ENCODE measurements at regions not wholly inside any gene's neighbourhood (a gene's known extent, or its start where the extent isn't known, plus 50 kb on each side); places are given as distances from the start of the nearest gene placed in this dataset.

- H3K4me3 ChIP-seq (ENCODE audit: low read depth in 1 of 5, low read length in 5 of 5): no peak overlapping the region
- no peak overlapping the region for H3K27ac ChIP-seq (ENCODE audit: low read depth, low read length)
- no peaks in the 10 kb centered on the region for H3K4me1 ChIP-seq (ENCODE audit: control insufficient read depth in 5 of 5, insufficient read depth in 5 of 5, low read length in 5 of 5)
- no peaks in the 10 kb centered on the region for H3K36me3 ChIP-seq (ENCODE audit: control insufficient read depth in 5 of 5, insufficient read depth in 5 of 5, low read length in 5 of 5)
- no peaks in the 10 kb centered on the region for H3K9me3 ChIP-seq (ENCODE audit: control insufficient read depth in 5 of 5, low read length in 5 of 5)
- H3K9ac ChIP-seq (ENCODE audit: low read length in 5 of 5): no peak overlapping the region
- H3K27me3 ChIP-seq (ENCODE audit: control insufficient read depth in 5 of 5, insufficient read depth in 4 of 5, low read length in 5 of 5): no peaks in the 10 kb centered on the region
These were observed 239.1 kb downstream of the HDGFL1 start for GRCh38 chr6:22808466-22808865.

GRCh38 chr6:22809370-22809769, 240.0 kb downstream of the HDGFL1 start:
- Histone ChIP-seq H3K4me1 (ENCODE audit: control insufficient read depth in 5 of 5, insufficient read depth in 5 of 5, low read length in 5 of 5) (no peaks in the 10 kb centered on the region), H3K27me3 (ENCODE audit: control insufficient read depth in 5 of 5, insufficient read depth in 4 of 5, low read length in 5 of 5) (no peaks in the 10 kb centered on the region), H3K36me3 (ENCODE audit: control insufficient read depth in 5 of 5, insufficient read depth in 5 of 5, low read length in 5 of 5) (no peaks in the 10 kb centered on the region), H3K9ac (ENCODE audit: low read length in 5 of 5) (no peak overlapping the region), H3K4me3 (ENCODE audit: low read depth in 1 of 5, low read length in 5 of 5) (no peak overlapping the region), H3K9me3 (ENCODE audit: control insufficient read depth in 5 of 5, low read length in 5 of 5) (no peaks in the 10 kb centered on the region), H3K27ac (ENCODE audit: low read depth, low read length) (no peak overlapping the region)

- no peak overlapping the region for H3K4me3 ChIP-seq (ENCODE audit: low read depth in 1 of 5, low read length in 5 of 5)
- H3K9ac ChIP-seq (ENCODE audit: low read length in 5 of 5): no peak overlapping the region
- no peaks in the 10 kb centered on the region for H3K27me3 ChIP-seq (ENCODE audit: control insufficient read depth in 5 of 5, insufficient read depth in 4 of 5, low read length in 5 of 5)
- H3K36me3 ChIP-seq (ENCODE audit: control insufficient read depth in 5 of 5, insufficient read depth in 5 of 5, low read length in 5 of 5): no peaks in the 10 kb centered on the region
- H3K9me3 ChIP-seq (ENCODE audit: control insufficient read depth in 5 of 5, low read length in 5 of 5): peaks cover 0 to 5% (median 0%) of the 10 kb centered on the region in 5 donors
- no peak overlapping the region for H3K27ac ChIP-seq (ENCODE audit: low read depth, low read length)
- no peaks in the 10 kb centered on the region for H3K4me1 ChIP-seq (ENCODE audit: control insufficient read depth in 5 of 5, insufficient read depth in 5 of 5, low read length in 5 of 5)
These were observed 249.8 kb downstream of the HDGFL1 start for GRCh38 chr6:22819209-22819608.

GRCh38 chr6:22821664-22822320, 252.4 kb downstream of the HDGFL1 start:
- H3K27me3 ChIP-seq (ENCODE audit: control insufficient read depth in 5 of 5, insufficient read depth in 4 of 5, low read length in 5 of 5): no peaks in the 10 kb centered on the region
- H3K36me3 ChIP-seq (ENCODE audit: control insufficient read depth in 5 of 5, insufficient read depth in 5 of 5, low read length in 5 of 5): no peaks in the 10 kb centered on the region
- H3K9me3 ChIP-seq (ENCODE audit: control insufficient read depth in 5 of 5, low read length in 5 of 5): no peaks in the 10 kb centered on the region
- no peak overlapping the region for H3K4me3 ChIP-seq (ENCODE audit: low read depth in 1 of 5, low read length in 5 of 5)
- no peaks in the 10 kb centered on the region for H3K4me1 ChIP-seq (ENCODE audit: control insufficient read depth in 5 of 5, insufficient read depth in 5 of 5, low read length in 5 of 5)
- H3K9ac ChIP-seq (ENCODE audit: low read length in 5 of 5): no peak overlapping the region
- no peak overlapping the region for H3K27ac ChIP-seq (ENCODE audit: low read depth, low read length)

GRCh38 chr6:22825210-22825609, 255.8 kb downstream of the HDGFL1 start:
- H3K4me1 ChIP-seq (ENCODE audit: control insufficient read depth in 5 of 5, insufficient read depth in 5 of 5, low read length in 5 of 5): peaks cover 0 to 12% (median 11%) of the 10 kb centered on the region in 5 donors
- H3K27ac ChIP-seq (ENCODE audit: low read depth, low read length): no peak overlapping the region
- no peak overlapping the region for H3K9ac ChIP-seq (ENCODE audit: low read length in 5 of 5)
- H3K36me3 ChIP-seq (ENCODE audit: control insufficient read depth in 5 of 5, insufficient read depth in 5 of 5, low read length in 5 of 5): no peaks in the 10 kb centered on the region
- H3K9me3 ChIP-seq (ENCODE audit: control insufficient read depth in 5 of 5, low read length in 5 of 5): no peaks in the 10 kb centered on the region
- no peaks in the 10 kb centered on the region for H3K27me3 ChIP-seq (ENCODE audit: control insufficient read depth in 5 of 5, insufficient read depth in 4 of 5, low read length in 5 of 5)
- no peak overlapping the region for H3K4me3 ChIP-seq (ENCODE audit: low read depth in 1 of 5, low read length in 5 of 5)

- Histone ChIP-seq H3K36me3 (ENCODE audit: control insufficient read depth in 5 of 5, insufficient read depth in 5 of 5, low read length in 5 of 5) (no peaks in the 10 kb centered on the region), H3K9ac (ENCODE audit: low read length in 5 of 5) (no peak overlapping the region), H3K9me3 (ENCODE audit: control insufficient read depth in 5 of 5, low read length in 5 of 5) (no peaks in the 10 kb centered on the region), H3K27ac (ENCODE audit: low read depth, low read length) (peak overlapping the region; percentile 22), H3K27me3 (ENCODE audit: control insufficient read depth in 5 of 5, insufficient read depth in 4 of 5, low read length in 5 of 5) (no peaks in the 10 kb centered on the region), H3K4me3 (ENCODE audit: low read depth in 1 of 5, low read length in 5 of 5) (no peak overlapping the region), H3K4me1 (ENCODE audit: control insufficient read depth in 5 of 5, insufficient read depth in 5 of 5, low read length in 5 of 5) (peaks cover 0 to 12% (median 11%) of the 10 kb centered on the region in 5 donors)
These were observed 257.6 kb downstream of the HDGFL1 start for GRCh38 chr6:22826961-22827360.

GRCh38 chr6:22827760-22828159, 258.4 kb downstream of the HDGFL1 start:
- H3K27ac ChIP-seq (ENCODE audit: low read depth, low read length): peak overlapping the region; percentile 22
- no peaks in the 10 kb centered on the region for H3K9me3 ChIP-seq (ENCODE audit: control insufficient read depth in 5 of 5, low read length in 5 of 5)
- peaks cover 0 to 12% (median 11%) of the 10 kb centered on the region in 5 donors for H3K4me1 ChIP-seq (ENCODE audit: control insufficient read depth in 5 of 5, insufficient read depth in 5 of 5, low read length in 5 of 5)
- H3K4me3 ChIP-seq (ENCODE audit: low read depth in 1 of 5, low read length in 5 of 5): no peak overlapping the region
- H3K9ac ChIP-seq (ENCODE audit: low read length in 5 of 5): no peak overlapping the region
- no peaks in the 10 kb centered on the region for H3K27me3 ChIP-seq (ENCODE audit: control insufficient read depth in 5 of 5, insufficient read depth in 4 of 5, low read length in 5 of 5)
- no peaks in the 10 kb centered on the region for H3K36me3 ChIP-seq (ENCODE audit: control insufficient read depth in 5 of 5, insufficient read depth in 5 of 5, low read length in 5 of 5)

GRCh38 chr6:22828179-22829062, 259.1 kb downstream of the HDGFL1 start:
- H3K4me3 ChIP-seq (ENCODE audit: low read depth in 1 of 5, low read length in 5 of 5): peak overlapping the region in 1 of 5 donors; percentile 40
- no peaks in the 10 kb centered on the region for H3K27me3 ChIP-seq (ENCODE audit: control insufficient read depth in 5 of 5, insufficient read depth in 4 of 5, low read length in 5 of 5)
- H3K9ac ChIP-seq (ENCODE audit: low read length in 5 of 5): peak overlapping the region in 2 of 5 donors; percentile 19 to 45
- H3K9me3 ChIP-seq (ENCODE audit: control insufficient read depth in 5 of 5, low read length in 5 of 5): no peaks in the 10 kb centered on the region
- no peaks in the 10 kb centered on the region for H3K36me3 ChIP-seq (ENCODE audit: control insufficient read depth in 5 of 5, insufficient read depth in 5 of 5, low read length in 5 of 5)
- peaks cover 0 to 12% (median 11%) of the 10 kb centered on the region in 5 donors for H3K4me1 ChIP-seq (ENCODE audit: control insufficient read depth in 5 of 5, insufficient read depth in 5 of 5, low read length in 5 of 5)
- peak overlapping the region; percentile 34 for H3K27ac ChIP-seq (ENCODE audit: low read depth, low read length)

GRCh38 chr6:22829070-22829469, 259.7 kb downstream of the HDGFL1 start:
- H3K27me3 ChIP-seq (ENCODE audit: control insufficient read depth in 5 of 5, insufficient read depth in 4 of 5, low read length in 5 of 5): no peaks in the 10 kb centered on the region
- H3K4me1 ChIP-seq (ENCODE audit: control insufficient read depth in 5 of 5, insufficient read depth in 5 of 5, low read length in 5 of 5): peaks cover 0 to 12% (median 11%) of the 10 kb centered on the region in 5 donors
- H3K4me3 ChIP-seq (ENCODE audit: low read depth in 1 of 5, low read length in 5 of 5): no peak overlapping the region
- H3K9me3 ChIP-seq (ENCODE audit: control insufficient read depth in 5 of 5, low read length in 5 of 5): no peaks in the 10 kb centered on the region
- H3K27ac ChIP-seq (ENCODE audit: low read depth, low read length): no peak overlapping the region
- H3K9ac ChIP-seq (ENCODE audit: low read length in 5 of 5): no peak overlapping the region
- H3K36me3 ChIP-seq (ENCODE audit: control insufficient read depth in 5 of 5, insufficient read depth in 5 of 5, low read length in 5 of 5): no peaks in the 10 kb centered on the region

- H3K4me3 ChIP-seq (ENCODE audit: low read depth in 1 of 5, low read length in 5 of 5): no peak overlapping the region
- H3K36me3 ChIP-seq (ENCODE audit: control insufficient read depth in 5 of 5, insufficient read depth in 5 of 5, low read length in 5 of 5): no peaks in the 10 kb centered on the region
- H3K27ac ChIP-seq (ENCODE audit: low read depth, low read length): no peak overlapping the region
- no peaks in the 10 kb centered on the region for H3K9me3 ChIP-seq (ENCODE audit: control insufficient read depth in 5 of 5, low read length in 5 of 5)
- no peak overlapping the region for H3K9ac ChIP-seq (ENCODE audit: low read length in 5 of 5)
- peaks cover 0 to 12% (median 11%) of the 10 kb centered on the region in 5 donors for H3K4me1 ChIP-seq (ENCODE audit: control insufficient read depth in 5 of 5, insufficient read depth in 5 of 5, low read length in 5 of 5)
- H3K27me3 ChIP-seq (ENCODE audit: control insufficient read depth in 5 of 5, insufficient read depth in 4 of 5, low read length in 5 of 5): no peaks in the 10 kb centered on the region
These were observed 261.1 kb downstream of the HDGFL1 start for GRCh38 chr6:22830463-22830862.

Data from subcutaneous abdominal adipose tissue (tissue), 5 donors.